GM12878 (cell line): ENCODE measurements at regions not wholly inside any gene's neighbourhood (a gene's known extent, or its start where the extent isn't known, plus 50 kb on each side); places are given as distances from the start of the nearest gene placed in this dataset.

ENCODE experiments used
- ATAC-seq: fragments of 200-7000 bp; cut with Tn5 transposase; 3 replicates; pipeline ENCODE4 v1.9.1; 2020; ENCODE audit warnings: mild to moderate bottlenecking, moderate library complexity
- BruUV-seq: library from RNA; stranded (reverse); fragments of 400-500 nt; replicated peaks from 2 replicates; lab custom pipeline; 2021; lab: Mats Ljungman, UMichigan
- CTCF ChIA-PET: fragments of 300-600 bp; sonication (Branson Sonifier 250); formaldehyde crosslinking; extraction: SDS; loops from one replicate; lab custom pipeline; 2021; ENCODE audit warnings: inconsistent platforms; lab: Yijun Ruan, JAX
- POLR2A ChIA-PET: fragments of 350-600 bp; formaldehyde crosslinking; extraction: SDS; loops from one replicate; lab custom pipeline; 2021; ENCODE audit warnings: inconsistent platforms; lab: Charles Lee
- RAD21 ChIA-PET: fragments of 300-600 bp; sonication (Branson Sonifier 250); formaldehyde crosslinking; loops from one replicate; lab custom pipeline; 2023; ENCODE audit warnings: antibody characterized with exemption; ENCODE audit not compliant: unreplicated experiment; lab: Charles Lee
- SMC1A ChIA-PET: fragments of 300-600 bp; sonication (Branson Sonifier 250); formaldehyde crosslinking; loops from one replicate; lab custom pipeline; 2023; ENCODE audit not compliant: unreplicated experiment, uncharacterized antibody; lab: Charles Lee
- DNase-seq: peaks from one replicate; pipeline ENCODE4 v3.0.0-alpha.2; 2011; ENCODE audit warnings: low read depth, low spot score
- FAIRE-seq: peaks from 3 replicates; lab custom pipeline; 2011; peaks lifted over from hg19 to GRCh38; lab: Jason Lieb, UNC
- H2AFZ ChIP-seq: 2 replicates; pipeline ENCODE4 v1.6.0; 2011; ENCODE audit warnings: low read depth, low read length, control low read depth; ENCODE audit not compliant: control insufficient read depth
- H3K27ac ChIP-seq: 2 replicates; pipeline ENCODE4 v1.5.1; 2011; ENCODE audit warnings: control low read depth; ENCODE audit not compliant: control insufficient read depth, insufficient read depth
- H3K27me3 ChIP-seq, 2 experiments: replicated peaks in 1 of 2; 2 replicates each; pipeline versions ENCODE4 v1.6.0 to v1.6.1; 2011; ENCODE audit warnings: low read length in 1 of 2; ENCODE audit not compliant: control insufficient read depth in 2 of 2, insufficient read depth in 2 of 2
- H3K36me3 ChIP-seq, 2 experiments: 2 replicates each; pipeline ENCODE4 v1.5.1; 2011; ENCODE audit warnings: low read length in 1 of 2; ENCODE audit not compliant: control insufficient read depth in 2 of 2, insufficient read depth in 2 of 2
- H3K4me1 ChIP-seq: 2 replicates; pipeline ENCODE4 v1.6.1; 2011; ENCODE audit warnings: mild to moderate bottlenecking, low read length, moderate library complexity, mixed read lengths; ENCODE audit not compliant: control insufficient read depth, insufficient read depth
- H3K4me2 ChIP-seq: 2 replicates; pipeline ENCODE4 v1.6.0; 2011; ENCODE audit warnings: control low read depth; ENCODE audit not compliant: control insufficient read depth, insufficient read depth
- H3K4me3 ChIP-seq: fragments of 200-600 bp; sonication (generic); 2 replicates; pipeline ENCODE4 v1.5.1; 2016
- H3K79me2 ChIP-seq: 2 replicates; pipeline ENCODE4 v1.6.0; 2011; ENCODE audit warnings: low read length; ENCODE audit not compliant: control insufficient read depth, insufficient read depth
- H3K9ac ChIP-seq: 2 replicates; pipeline ENCODE4 v1.8.0; 2011; ENCODE audit warnings: low read length, control low read depth, mixed read lengths; ENCODE audit not compliant: control insufficient read depth, insufficient read depth
- H3K9me3 ChIP-seq: replicated peaks from 3 replicates; pipeline ENCODE4 v1.5.1; 2011; ENCODE audit warnings: mild to moderate bottlenecking, low read length; ENCODE audit not compliant: control insufficient read depth, insufficient read depth
- H4K20me1 ChIP-seq: 2 replicates; pipeline ENCODE4 v1.6.0; 2011; ENCODE audit not compliant: control insufficient read depth, insufficient read depth
- ASH2L ChIP-seq: fragments of 300-600, 200-600 bp; sonication (generic); IDR thresholded peaks from 2 replicates; pipeline ENCODE4 v1.6.1; 2017; ENCODE audit warnings: low read depth, mild to moderate bottlenecking, borderline replicate concordance
- BCL3 ChIP-seq: IDR thresholded peaks from 2 replicates; pipeline ENCODE4 v1.6.1; 2011; ENCODE audit warnings: borderline replicate concordance, low read depth, mild to moderate bottlenecking, moderate library complexity, low read length; ENCODE audit not compliant: insufficient read depth, poor library complexity, severe bottlenecking
- CBFB ChIP-seq: IDR thresholded peaks from 2 replicates; pipeline ENCODE4 v1.6.1; 2016; ENCODE audit warnings: antibody characterized with exemption, low read depth
- CHD1 ChIP-seq: IDR thresholded peaks from 2 replicates; pipeline ENCODE4 v1.6.1; 2012; ENCODE audit warnings: low read depth, low read length, improper control_type of control experiment
- CHD4 ChIP-seq: fragments of 200-600 bp; sonication (generic); IDR thresholded peaks from 2 replicates; pipeline ENCODE4 v1.6.1; 2016; ENCODE audit warnings: mild to moderate bottlenecking
- E2F4 ChIP-seq: IDR thresholded peaks from 2 replicates; pipeline ENCODE4 v1.6.1; 2012; ENCODE audit warnings: low read depth, low read length, improper control_type of control experiment
- EP300 ChIP-seq, 2 experiments: fragments of 150-350 bp in 1 of 2; IDR thresholded peaks; 2 replicates each; pipeline ENCODE4 v1.6.1; 2011 to 2012; ENCODE audit warnings: low read depth in 2 of 2, low read length in 2 of 2, borderline replicate concordance in 1 of 2, improper control_type of control experiment in 1 of 2, inconsistent platforms in 1 of 2; ENCODE audit not compliant: control insufficient read depth in 1 of 2
- HDGF ChIP-seq: fragments of 450-650 bp; IDR thresholded peaks from 2 replicates; pipeline ENCODE4 v1.6.1; 2016; ENCODE audit warnings: antibody characterized with exemption
- KAT2A ChIP-seq: conservative IDR thresholded peaks from 2 replicates; pipeline ENCODE4 v1.6.1; 2011; ENCODE audit warnings: low read depth, low read length; ENCODE audit not compliant: control insufficient read depth
- MTA3 ChIP-seq: IDR thresholded peaks from 2 replicates; pipeline ENCODE4 v1.6.1; 2012; ENCODE audit warnings: low read length, inconsistent platforms, borderline replicate concordance
- NFYA ChIP-seq: IDR thresholded peaks from 2 replicates; pipeline ENCODE4 v1.6.1; 2011; ENCODE audit warnings: low read depth, mild to moderate bottlenecking, low read length, improper control_type of control experiment, borderline replicate concordance
- PML ChIP-seq: IDR thresholded peaks from 2 replicates; pipeline ENCODE4 v1.6.1; 2012; ENCODE audit warnings: low read length, inconsistent platforms
- POLR2A ChIP-seq: IDR thresholded peaks from 2 replicates; pipeline ENCODE4 v1.6.1; 2011; ENCODE audit warnings: low read depth, mild to moderate bottlenecking, low read length
- REST ChIP-seq: IDR thresholded peaks from 2 replicates; pipeline ENCODE4 v1.6.1; 2012; ENCODE audit warnings: mild to moderate bottlenecking, low read depth, low read length
- TCF12 ChIP-seq: IDR thresholded peaks from 2 replicates; pipeline ENCODE4 v1.6.1; 2011; ENCODE audit warnings: low read depth, mild to moderate bottlenecking, low read length
- YBX1 ChIP-seq: fragments of 450-650 bp; IDR thresholded peaks from 2 replicates; pipeline ENCODE4 v1.6.1; 2016; ENCODE audit warnings: antibody characterized with exemption
- ZZZ3 ChIP-seq: IDR thresholded peaks from 2 replicates; pipeline ENCODE4 v1.6.1; 2011; ENCODE audit warnings: low read depth; ENCODE audit not compliant: control insufficient read depth, insufficient read length
- WGBS: methylation state at CpG from one replicate; pipeline ENCODE4 v1.1.6; 2016; ENCODE audit warnings: low lambda C conversion rate; ENCODE audit not compliant: insufficient replicate concordance, insufficient coverage; ENCODE audit errors: missing lambda C conversion rate; 5-methylcytosine and 5-hydroxymethylcytosine counted together
- in situ Hi-C: fragments of 300-500 bp; cut with MboI; formaldehyde crosslinking; loops from 9 replicates; pipeline ENCODE4 v1.14.3; 2018; ENCODE audit warnings: mixed read lengths
- intact Hi-C: fragments of 100-400 bp; cut with micrococcal nuclease; formaldehyde crosslinking; loops from one replicate; pipeline ENCODE4 v1.14.2; 2022; ENCODE audit not compliant: unreplicated experiment

GRCh38 chr10:14422431-14422830, 91.7 kb upstream of the FRMD4A start (continued):
- TF ChIP-seq MTA3 (no peak), REST (no peak), PML (no peak), KAT2A (no peak), HDGF (no peak), EP300 (IDR thresholded peaks at IDR 0.05; ENCODE audit: borderline replicate concordance in 1 of 2, control insufficient read depth in 1 of 2, low read depth in 2 of 2, low read length in 2 of 2) (no peak)

- no peak overlapping the region for H3K9ac ChIP-seq
- no peak for DNase-seq
- H3K4me3 ChIP-seq, result no peak overlapping the region
- no peaks in the 10 kb centered on the region; the same call in 2 of the 3 replicates for H3K9me3 ChIP-seq
- SMC1A ChIA-PET, result no interaction called here
- no peak overlapping the region for H3K27ac ChIP-seq
- in situ Hi-C loops (no loop called here), intact Hi-C loops (no loop called here)
- no peak overlapping the region for H3K4me2 ChIP-seq
- H2AFZ ChIP-seq, result no peak overlapping the region
- RAD21 ChIA-PET, result no interaction called here
- no peaks in the 10 kb centered on the region for H4K20me1 ChIP-seq
- CTCF ChIA-PET, result no interaction called here
- FAIRE-seq, result no peak
- H3K79me2 ChIP-seq, result no peaks in the 10 kb centered on the region
- ATAC-seq, result no peak
- no peaks in the 10 kb centered on the region for H3K36me3 ChIP-seq
- BruUV-seq, result no TSS peak
- H3K27me3 ChIP-seq, result no peaks in the 10 kb centered on the region
- POLR2A ChIA-PET, result no interaction called here
- no peaks in the 10 kb centered on the region for H3K4me1 ChIP-seq
- WGBS, result 24% methylated on average over 3 of the region's 3 CpGs
- TF ChIP-seq BCL3 (no peak), E2F4 (no peak), POLR2A (no peak), NFYA (no peak), ZZZ3 (no peak), CBFB (no peak), ASH2L (no peak), CHD1 (no peak), TCF12 (no peak), CHD4 (no peak), YBX1 (no peak)
Measured at GRCh38 chr10:14421941-14422340, 91.2 kb upstream of the FRMD4A start.
